ENCODE measurements at regions not wholly inside any gene's neighbourhood (a gene's known extent, or its start where the extent isn't known, plus 50 kb on each side); places are given as distances from the start of the nearest gene placed in this dataset.
"Not testable (repeated sequence)": the region's sequence is repeated elsewhere in the genome, so short reads cannot be mapped to it uniquely, and the experiment has no call there.

DNA sequence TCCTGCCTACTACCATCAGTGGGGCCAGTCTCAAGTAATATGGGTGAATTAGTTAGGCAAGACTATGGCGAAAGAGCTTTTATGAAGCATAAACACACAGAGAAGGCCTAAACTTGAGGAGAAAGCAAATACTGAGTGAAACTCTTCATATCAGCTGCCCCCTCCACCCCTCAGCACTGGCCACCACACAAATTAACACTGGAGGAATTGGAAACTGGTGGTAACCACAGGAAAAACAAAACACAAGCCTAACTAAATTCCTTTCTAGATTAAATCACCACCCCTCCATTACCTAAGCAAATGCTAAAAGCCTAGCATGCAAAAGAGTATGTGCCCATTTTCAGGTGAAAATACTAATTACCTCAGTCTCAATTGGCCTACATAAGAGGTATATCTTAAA lies 774.7 kb upstream of the NECTIN3 start:
- in situ Hi-C loops (cut with HindIII; ENCODE audit: low pct_unique_long_range_greater_than_20kb, low sequenced_read_pairs), result no loop called here
- DNase-seq (ENCODE audit: low read depth), result no peak

DNA sequence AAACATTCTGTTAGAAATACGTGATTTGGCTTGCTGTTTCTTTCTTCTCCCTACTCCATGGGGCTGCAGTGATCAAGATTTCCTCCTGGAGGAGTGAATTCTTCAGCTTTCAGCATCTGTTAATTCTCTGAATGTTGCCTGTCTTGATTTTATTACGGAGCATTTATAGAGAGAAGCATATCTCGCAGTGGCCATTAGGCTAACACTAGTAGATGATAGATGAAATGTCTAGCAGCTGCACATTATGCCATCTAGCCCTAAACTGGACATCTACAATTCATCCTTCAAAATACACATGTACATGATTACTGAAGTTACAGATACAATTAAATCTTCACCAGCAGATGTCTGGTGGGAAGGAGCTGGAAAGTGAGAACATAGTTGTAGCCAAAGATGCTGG lies 769.8 kb upstream of the NECTIN3 start:
- in situ Hi-C loops (cut with HindIII; ENCODE audit: low pct_unique_long_range_greater_than_20kb, low sequenced_read_pairs), result no loop called here
- DNase-seq (ENCODE audit: low read depth), result no peak

DNA sequence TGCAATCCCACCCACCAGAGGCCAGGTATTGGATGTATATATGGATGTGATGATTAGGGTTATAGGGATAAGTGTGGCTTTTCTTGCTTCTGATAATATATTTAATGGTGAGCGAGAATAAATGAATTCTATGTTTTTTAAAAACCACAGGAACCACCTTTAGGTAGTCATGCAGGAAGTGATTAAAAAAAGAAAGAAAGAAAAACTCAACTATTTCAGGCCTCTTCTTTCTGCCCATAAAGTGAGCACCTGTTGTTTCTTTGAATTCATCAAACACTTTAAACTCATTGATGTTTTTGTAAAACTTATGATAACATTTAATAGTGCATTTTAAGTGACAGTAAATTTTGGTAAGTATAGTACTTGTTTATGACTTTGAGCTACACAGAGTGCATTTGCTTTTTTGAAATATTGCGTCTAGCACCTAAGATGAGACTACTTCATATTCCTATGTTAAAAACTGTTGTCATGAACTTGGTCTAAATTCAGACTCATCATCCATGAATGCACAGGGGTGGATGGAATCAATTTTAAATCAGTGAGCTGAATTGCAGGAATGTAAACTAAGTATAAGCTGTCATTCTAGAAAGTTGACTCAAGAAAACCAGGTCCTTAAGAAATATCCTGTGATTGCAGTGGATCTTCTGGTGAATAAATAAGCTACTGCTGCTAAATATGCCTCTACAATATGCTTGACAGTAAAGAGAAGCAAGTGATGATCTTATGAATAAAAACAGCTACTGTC lies 764.4 kb upstream of the NECTIN3 start:
- in situ Hi-C loops (cut with HindIII; ENCODE audit: low pct_unique_long_range_greater_than_20kb, low sequenced_read_pairs), result no loop called here
- DNase-seq (ENCODE audit: low read depth), result no peak

DNA sequence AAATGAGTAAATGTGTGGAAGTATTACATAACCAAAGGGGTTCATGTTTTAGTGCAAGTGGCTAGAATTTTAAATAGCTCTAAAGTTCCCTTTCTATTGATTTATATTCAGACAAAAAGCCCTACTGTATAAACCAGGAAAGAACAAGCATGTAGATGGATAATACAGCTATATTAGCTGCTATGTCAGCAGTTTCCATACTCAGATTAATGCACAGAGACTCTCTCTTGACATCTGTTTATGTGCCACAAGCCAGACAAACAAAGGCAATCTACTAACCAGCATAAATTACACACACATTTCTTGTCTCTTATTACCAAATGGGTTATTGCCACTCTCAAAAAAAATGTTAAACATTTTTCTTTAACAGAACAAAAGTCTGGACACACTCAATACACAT lies 760.1 kb upstream of the NECTIN3 start:
- in situ Hi-C loops (cut with HindIII; ENCODE audit: low pct_unique_long_range_greater_than_20kb, low sequenced_read_pairs), result no loop called here
- no peak for DNase-seq (ENCODE audit: low read depth)

DNA sequence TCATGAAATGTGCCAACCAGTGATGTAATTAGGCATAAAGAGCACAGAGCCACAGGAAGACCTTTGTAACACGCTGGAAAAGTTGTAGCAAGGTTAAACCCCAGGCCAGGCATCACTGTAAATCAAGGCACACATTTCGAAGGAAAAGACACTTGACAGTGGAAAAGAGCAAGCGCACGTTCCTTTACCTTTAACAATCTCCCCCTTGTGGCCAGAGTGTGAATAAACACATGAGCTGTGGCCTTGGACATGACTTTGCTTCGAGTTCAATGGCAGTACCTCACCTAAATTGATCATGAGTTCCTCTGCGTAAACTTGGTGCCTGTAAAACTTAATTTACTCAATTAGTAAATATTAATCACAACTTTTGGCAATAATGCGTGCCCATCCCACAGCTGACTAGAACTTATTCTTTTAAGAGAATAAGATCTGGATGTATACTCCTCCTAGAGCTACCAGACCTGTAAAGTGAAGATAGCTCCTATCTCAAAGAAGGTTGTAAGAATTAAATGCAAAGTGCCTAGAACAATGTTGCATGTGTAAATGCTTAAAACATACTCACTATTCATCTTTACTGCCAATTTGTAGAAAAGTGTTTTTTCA lies 757.0 kb upstream of the NECTIN3 start:
- peak; percentile 29 for DNase-seq (ENCODE audit: low read depth)
- in situ Hi-C loops (cut with HindIII; ENCODE audit: low pct_unique_long_range_greater_than_20kb, low sequenced_read_pairs), result no loop called here

DNA sequence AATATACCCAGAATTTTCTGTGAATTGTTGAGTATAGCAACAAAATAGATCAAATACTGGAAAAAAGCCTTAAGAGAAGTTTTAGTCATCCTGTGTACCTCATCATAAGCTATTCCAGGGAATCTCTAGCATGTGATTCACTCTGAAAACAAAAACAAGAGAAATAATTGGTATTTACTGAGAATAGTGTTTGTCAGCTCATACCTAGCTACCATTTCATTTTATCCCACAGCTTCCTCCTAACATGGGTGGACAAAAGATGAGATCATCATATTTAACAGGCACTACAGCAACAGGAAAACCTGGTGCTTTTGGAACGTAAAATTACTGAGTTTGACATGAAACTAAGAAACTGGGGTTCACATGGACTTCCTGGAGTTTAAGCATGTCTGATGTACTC lies 753.5 kb upstream of the NECTIN3 start:
- no peak for DNase-seq (ENCODE audit: low read depth)
- in situ Hi-C loops (cut with HindIII; ENCODE audit: low pct_unique_long_range_greater_than_20kb, low sequenced_read_pairs), result no loop called here

DNA sequence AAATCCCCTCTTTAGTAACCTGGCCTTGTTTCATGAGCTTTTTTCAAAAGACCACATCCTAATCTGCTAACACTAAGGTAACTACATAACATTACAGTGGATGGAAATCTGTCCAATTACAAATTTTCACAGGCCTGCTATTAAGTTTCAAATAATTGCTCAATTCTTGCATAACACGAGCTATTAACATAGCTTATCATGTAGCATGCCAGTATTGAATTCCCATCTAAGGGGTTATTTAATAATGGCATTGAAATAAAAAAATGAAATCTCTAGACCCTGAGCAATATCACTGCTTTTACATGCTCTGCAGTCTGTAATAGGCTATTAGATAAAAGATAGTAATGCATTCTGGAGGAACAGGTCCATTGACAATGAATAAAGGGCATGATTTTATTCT lies 748.3 kb upstream of the NECTIN3 start:
- in situ Hi-C loops (cut with HindIII; ENCODE audit: low pct_unique_long_range_greater_than_20kb, low sequenced_read_pairs), result no loop called here

DNA sequence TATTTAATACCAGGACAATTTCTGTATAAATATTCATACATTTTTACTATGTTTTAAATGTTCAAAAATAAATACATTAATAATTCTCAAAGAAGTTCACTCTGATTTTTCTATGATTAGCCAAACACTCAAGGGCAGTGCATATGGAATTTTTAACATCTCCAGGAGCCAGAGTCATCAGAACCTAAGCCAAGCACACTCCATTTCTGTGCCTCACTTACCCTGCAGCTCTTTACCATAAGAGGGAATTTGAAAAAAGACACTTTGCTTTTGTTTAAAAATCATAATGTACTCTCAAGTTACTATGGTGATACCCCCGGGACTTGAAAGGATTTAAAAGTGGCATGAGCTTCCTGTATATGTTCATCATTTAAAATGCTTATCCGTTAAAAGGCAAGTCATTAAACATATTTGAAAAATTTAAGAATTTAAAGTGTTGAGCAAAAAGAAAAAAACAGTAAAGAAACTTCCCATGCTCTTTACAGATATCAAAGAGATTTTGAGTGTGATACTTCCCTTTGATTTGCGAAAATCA lies 747.4 kb upstream of the NECTIN3 start:
- DNase-seq (ENCODE audit: low read depth), result no peak
- in situ Hi-C loops (cut with HindIII; ENCODE audit: low pct_unique_long_range_greater_than_20kb, low sequenced_read_pairs), result no loop called here

More for the DNA sequence above, 748.3 kb upstream of the NECTIN3 start:
- DNase-seq (ENCODE audit: low read depth), result no peak

DNA sequence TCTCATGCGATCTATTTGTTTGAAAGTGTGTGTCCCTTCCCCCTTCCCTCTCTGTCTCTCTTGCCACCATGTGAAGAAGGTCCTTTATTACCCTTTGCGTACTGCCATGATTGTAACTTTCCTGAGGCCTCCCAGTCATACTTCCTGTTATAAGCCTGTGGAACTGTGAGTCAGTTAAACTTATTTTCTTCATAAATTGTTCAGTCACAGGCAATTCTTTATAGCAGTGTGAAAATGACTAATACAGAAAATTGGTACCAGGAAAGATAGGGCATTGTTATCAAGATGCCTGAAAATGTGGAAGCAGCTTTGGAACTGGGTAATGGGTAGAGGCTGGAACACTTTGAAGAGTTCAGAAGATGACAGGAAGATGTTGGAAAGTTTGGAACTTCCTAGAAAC lies 743.7 kb upstream of the NECTIN3 start:
- no peak for DNase-seq (ENCODE audit: low read depth)
- in situ Hi-C loops (cut with HindIII; ENCODE audit: low pct_unique_long_range_greater_than_20kb, low sequenced_read_pairs), result no loop called here

DNA sequence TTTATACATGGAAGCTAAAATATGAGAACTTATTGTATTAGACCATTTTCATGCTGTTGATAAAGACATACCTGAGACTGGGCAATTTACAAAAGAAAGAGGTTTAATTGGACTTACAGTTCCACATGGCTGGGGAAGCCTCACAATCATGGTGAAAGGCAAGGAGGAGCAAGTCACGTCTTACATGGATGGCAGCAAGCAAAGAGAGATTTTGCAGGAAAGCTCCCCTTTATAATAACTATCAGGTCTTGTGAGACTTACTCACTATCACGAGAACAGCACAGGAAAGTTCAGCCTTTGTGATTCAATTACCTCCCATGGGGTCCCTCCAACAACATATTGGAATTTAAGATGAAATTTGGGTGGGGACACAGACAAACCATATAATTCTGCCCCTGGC lies 740.1 kb upstream of the NECTIN3 start:
- DNase-seq (ENCODE audit: low read depth); in situ Hi-C loops (cut with HindIII; ENCODE audit: low pct_unique_long_range_greater_than_20kb, low sequenced_read_pairs): not testable (repeated sequence)

DNA sequence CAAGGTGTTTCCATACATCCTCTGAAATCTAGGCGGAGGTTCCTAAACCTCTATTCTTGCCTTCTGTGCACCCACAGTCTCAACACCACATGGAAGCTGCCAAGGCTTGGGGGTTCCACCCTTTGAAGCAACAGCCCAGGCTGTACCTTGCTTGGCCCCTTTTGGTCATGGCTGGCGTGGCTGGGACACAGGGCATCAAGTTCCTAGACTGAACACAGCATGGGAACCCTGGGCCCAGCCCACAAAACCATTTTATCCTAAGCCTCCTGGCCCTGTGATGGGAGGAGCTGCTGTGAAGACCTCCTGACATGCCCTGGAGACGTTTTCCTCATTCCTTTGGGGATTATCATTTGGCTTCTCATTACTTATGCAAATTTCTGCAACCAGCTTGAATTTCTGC lies 739.0 kb upstream of the NECTIN3 start:
- in situ Hi-C loops (cut with HindIII; ENCODE audit: low pct_unique_long_range_greater_than_20kb, low sequenced_read_pairs), result no loop called here
- DNase-seq (ENCODE audit: low read depth), result no peak

DNA sequence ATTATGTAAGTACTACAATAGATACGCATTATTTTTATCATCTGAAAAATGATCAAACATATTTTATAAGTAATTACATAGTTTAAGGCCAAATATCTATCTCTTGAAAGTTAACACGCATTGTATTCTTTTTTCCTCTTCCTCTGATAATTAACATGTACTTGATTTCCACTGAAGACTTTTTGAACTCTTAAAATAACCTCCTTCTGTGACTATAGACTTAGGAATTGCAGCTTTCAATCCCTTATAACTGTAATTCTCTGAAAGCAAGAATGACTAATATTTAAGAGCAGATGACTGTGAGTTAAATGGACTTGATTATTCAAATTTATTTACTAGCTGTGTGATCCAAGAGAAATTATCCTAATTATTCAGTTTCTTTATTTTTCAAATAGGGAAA lies 730.6 kb upstream of the NECTIN3 start:
- no peak for DNase-seq (ENCODE audit: low read depth)
- in situ Hi-C loops (cut with HindIII; ENCODE audit: low pct_unique_long_range_greater_than_20kb, low sequenced_read_pairs), result no loop called here

DNA sequence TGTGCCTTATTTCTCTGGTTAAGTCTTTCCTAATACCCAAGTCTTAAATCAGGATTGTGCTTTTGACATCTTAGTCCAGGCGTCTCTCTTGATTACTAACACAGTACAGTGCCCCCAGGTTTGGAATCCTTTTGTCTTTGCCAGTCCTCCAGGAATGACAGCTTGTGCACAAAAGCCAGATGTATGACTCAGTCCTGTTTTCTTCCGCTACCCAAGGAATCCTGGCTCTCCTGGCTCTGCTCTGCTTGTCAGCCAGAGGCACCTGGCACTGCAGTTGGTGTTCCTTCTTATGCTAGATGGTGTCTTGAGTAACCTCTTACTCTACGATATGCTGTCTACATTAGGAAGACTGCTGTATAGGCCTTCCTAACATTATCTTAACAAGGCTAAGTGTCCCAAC lies 728.2 kb upstream of the NECTIN3 start:
- in situ Hi-C loops (cut with HindIII; ENCODE audit: low pct_unique_long_range_greater_than_20kb, low sequenced_read_pairs), result no loop called here
- DNase-seq (ENCODE audit: low read depth), result peak; percentile 50

DNA sequence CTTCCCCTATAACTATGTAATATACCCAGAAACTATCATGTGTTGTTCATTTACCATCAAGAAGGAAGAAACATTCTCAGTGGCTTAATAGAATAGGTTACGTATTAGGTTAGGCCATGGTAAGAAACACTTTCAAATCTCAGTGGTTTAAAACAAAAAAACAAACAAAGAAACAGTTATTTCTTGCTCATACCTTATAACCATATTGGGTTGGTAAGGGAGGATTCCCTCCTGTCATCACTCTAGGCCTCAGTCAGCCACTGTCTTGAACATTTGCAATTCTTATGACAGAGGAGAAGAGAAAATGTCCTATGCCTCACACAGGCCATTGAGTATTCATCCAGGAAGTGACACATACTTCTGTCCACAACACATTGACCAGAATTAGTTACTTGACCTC lies 727.7 kb upstream of the NECTIN3 start:
- peak; percentile 59 for DNase-seq (ENCODE audit: low read depth)
- in situ Hi-C loops (cut with HindIII; ENCODE audit: low pct_unique_long_range_greater_than_20kb, low sequenced_read_pairs), result no loop called here

DNA sequence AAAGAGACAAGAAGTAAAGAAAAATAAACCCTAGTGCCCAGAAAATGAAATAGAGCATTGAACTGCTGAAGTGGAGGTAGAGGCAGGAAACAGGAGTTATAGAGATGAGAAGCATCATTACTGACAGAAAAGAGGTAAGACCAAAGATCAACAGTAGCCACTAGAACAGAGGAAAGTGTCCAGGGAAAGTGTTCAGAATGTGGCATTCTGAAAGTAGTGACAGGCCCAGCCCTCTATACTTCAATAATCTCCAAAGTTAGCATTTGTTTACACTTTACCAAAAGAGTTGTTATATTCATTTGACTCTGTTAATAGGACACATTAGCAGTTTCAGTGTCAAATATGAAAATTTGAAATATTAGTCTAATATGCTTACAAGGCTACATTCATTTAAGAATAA lies 727.1 kb upstream of the NECTIN3 start:
- in situ Hi-C loops (cut with HindIII; ENCODE audit: low pct_unique_long_range_greater_than_20kb, low sequenced_read_pairs), result no loop called here
- DNase-seq (ENCODE audit: low read depth), result no peak

DNA sequence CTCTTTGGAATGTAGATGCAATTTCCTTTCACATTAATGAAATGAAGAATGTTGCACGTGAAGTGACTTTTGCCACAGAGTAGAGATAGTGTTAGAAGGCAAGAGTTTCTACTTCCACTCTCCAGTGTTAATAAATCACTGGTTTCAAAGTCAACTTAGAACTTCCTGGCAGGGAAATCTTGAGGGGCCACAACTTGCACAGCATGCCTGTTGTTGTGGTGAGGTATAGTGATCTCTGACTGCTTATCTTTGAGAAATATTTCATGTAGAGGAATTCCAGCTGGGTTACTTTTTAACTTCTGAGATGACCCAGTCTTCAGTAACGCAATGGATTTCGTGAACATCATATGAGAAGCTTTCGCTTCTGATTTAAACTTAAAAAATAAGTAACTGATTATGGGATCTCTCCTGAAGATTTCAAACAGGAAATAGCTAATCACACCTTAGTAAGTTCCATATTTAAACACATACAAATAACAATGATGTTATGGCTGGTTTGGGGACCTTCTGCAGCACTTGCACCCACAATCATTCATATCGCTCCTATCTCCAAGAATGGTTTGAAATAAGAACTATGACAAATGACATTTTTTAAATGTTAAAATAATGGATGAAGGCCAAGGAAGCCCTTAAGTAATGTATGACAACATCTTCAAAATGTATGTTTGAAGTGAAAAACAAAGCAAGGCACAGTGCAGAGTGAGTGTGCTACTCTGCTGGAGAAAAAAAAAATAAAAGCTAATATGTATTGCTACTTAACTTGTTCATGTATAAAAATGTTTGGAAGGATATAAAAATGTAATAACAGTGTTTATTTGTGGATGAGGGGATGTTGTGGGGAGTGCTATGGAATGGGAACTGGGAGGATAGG lies 726.5 kb upstream of the NECTIN3 start:
- DNase-seq (ENCODE audit: low read depth), result peak; percentile 90
- in situ Hi-C loops (cut with HindIII; ENCODE audit: low pct_unique_long_range_greater_than_20kb, low sequenced_read_pairs), result no loop called here

DNA sequence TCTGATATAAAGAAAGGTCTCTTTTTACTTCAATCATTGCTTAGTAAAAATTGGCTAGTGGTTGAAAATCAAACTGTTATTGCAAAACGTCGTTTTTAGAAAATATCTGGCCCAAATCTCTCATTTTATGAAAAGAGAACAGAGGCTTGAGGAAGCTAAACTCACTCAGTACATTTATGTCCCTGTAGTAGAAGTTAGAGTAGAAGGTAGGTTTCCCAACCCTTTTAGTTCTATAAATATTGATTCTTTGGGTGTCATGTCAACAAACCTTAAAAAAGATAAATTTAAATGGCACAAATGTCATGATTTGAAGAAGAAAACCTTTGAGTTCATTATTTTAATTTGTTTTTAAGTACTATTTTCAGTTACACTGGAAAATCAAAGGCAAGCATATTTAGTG lies 722.3 kb upstream of the NECTIN3 start:
- DNase-seq (ENCODE audit: low read depth), result no peak
- in situ Hi-C loops (cut with HindIII; ENCODE audit: low pct_unique_long_range_greater_than_20kb, low sequenced_read_pairs), result no loop called here

DNA sequence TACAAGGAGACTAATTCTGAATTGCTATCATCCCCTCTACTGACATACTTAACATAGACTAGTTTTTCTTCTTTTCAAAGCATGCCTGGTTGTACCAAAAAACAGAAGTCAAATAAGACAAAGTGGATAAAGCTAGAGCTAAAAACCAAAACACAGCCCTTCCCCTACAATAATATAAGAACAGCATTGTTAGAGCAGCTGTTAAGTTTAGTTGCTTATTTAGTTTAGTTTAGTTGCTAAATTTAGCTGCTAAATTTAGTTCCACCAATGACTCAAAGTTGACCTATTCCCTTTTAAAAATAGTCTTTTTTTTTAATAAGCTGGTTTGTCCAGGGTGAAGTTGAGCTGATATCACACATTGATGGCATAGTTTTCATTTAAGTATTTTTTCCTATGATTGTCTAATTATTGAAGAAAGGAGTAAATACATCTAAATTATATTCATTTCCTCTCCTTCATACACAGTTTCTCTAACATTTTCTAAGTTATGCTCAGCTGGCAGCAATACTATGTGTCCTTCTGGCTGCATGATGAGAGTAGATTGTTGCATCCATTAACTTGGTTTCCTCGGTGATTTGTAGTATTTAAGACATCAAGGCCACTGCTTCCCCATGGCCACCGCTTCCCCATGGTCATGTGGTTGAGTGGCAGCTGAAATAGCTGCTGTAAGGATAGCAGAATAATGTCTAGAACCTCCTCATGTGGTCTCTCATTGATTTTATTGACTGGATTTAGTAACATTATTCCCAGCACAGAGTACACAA lies 718.6 kb upstream of the NECTIN3 start:
- DNase-seq (ENCODE audit: low read depth), result no peak
- in situ Hi-C loops (cut with HindIII; ENCODE audit: low pct_unique_long_range_greater_than_20kb, low sequenced_read_pairs), result no loop called here

Data from Caki2 (cell line).